Omental fat pad (tissue), 3 donors: ENCODE measurements at regions not wholly inside any gene's neighbourhood (a gene's known extent, or its start where the extent isn't known, plus 50 kb on each side); places are given as distances from the start of the nearest gene placed in this dataset.

Experiments used
- ATAC-seq: fragments of 150-250 bp; one replicate; pipeline ENCODE4 v1.9.1; 2016; ENCODE audit warnings: mild to moderate bottlenecking, moderate library complexity; ENCODE audit not compliant: low FRiP score
- DNase-seq: peaks from one replicate; pipeline ENCODE4 v3.0.0-alpha.2; 2019; ENCODE audit warnings: low spot score
- CTCF ChIP-seq, 3 donors: fragments of 450-650 bp; IDR thresholded peaks; one replicate each; pipeline ENCODE4 v1.5.1; 2016 to 2017; ENCODE audit warnings: antibody characterized with exemption in 3 of 3, mild to moderate bottlenecking in 3 of 3, moderate library complexity in 2 of 3

GRCh38 chr1:94362466-94363058 is 55.6 kb upstream of the ABCD3 start:
- no peak for TF ChIP-seq CTCF (IDR thresholded peaks at IDR 0.05)
- DNase-seq = no peak
- ATAC-seq = no peak

- ATAC-seq (no peak), DNase-seq (no peak)
- TF ChIP-seq CTCF (IDR thresholded peaks at IDR 0.05) = no peak
Measured at GRCh38 chr1:94358630-94359599, 59.3 kb upstream of the ABCD3 start.

GRCh38 chr1:94357661-94358060 is 60.5 kb upstream of the ABCD3 start:
- ATAC-seq (no peak), DNase-seq (no peak)
- TF ChIP-seq CTCF (IDR thresholded peaks at IDR 0.05) = no peak

GRCh38 chr1:94355485-94355980 is 62.7 kb upstream of the ABCD3 start:
- no peak for DNase-seq
- ATAC-seq = no peak
- no peak for TF ChIP-seq CTCF (IDR thresholded peaks at IDR 0.05)

- ATAC-seq = no peak
- TF ChIP-seq CTCF (IDR thresholded peaks at IDR 0.05) = no peak
- no peak for DNase-seq
Measured at GRCh38 chr1:94351481-94351880, 66.7 kb upstream of the ABCD3 start.

GRCh38 chr1:94350350-94350924 is 67.8 kb upstream of the ABCD3 start:
- TF ChIP-seq CTCF (IDR thresholded peaks at IDR 0.05) = no peak
- DNase-seq (no peak), ATAC-seq (no peak)
